Endothelial cell of umbilical vein (primary cell): ENCODE measurements at regions not wholly inside any gene's neighbourhood (a gene's known extent, or its start where the extent isn't known, plus 50 kb on each side); places are given as distances from the start of the nearest gene placed in this dataset.

Experiments
- BruUV-seq: library from RNA; stranded (reverse); fragments of 400-500 nt; replicated peaks from 2 replicates; lab custom pipeline; 2021; lab: Mats Ljungman, UMichigan
- CTCF ChIA-PET: fragments of 300-600, 350-600 bp; sonication (Branson Sonifier 250); formaldehyde crosslinking; loops from one replicate; lab custom pipeline; 2021; ENCODE audit warnings: antibody characterized with exemption, inconsistent platforms; lab: Charles Lee
- POLR2A ChIA-PET: fragments of 300-600, 350-600 bp; sonication (Branson Sonifier 250); formaldehyde crosslinking; loops from one replicate; lab custom pipeline; 2021; ENCODE audit warnings: antibody characterized with exemption, inconsistent platforms; lab: Charles Lee
- DNase-seq: peaks from one replicate; pipeline ENCODE4 v3.0.0-alpha.2; 2011; ENCODE audit warnings: low read depth, low spot score
- FAIRE-seq: peaks from 2 replicates; lab custom pipeline; 2011; peaks lifted over from hg19 to GRCh38; lab: Jason Lieb, UNC
- H2AFZ ChIP-seq: 2 replicates; pipeline ENCODE4 v1.6.0; 2012; ENCODE audit warnings: low read depth, low read length, control low read depth, inconsistent platforms
- H3K27ac ChIP-seq: 2 replicates; pipeline ENCODE4 v1.5.1; 2011; ENCODE audit warnings: low read depth, mild to moderate bottlenecking, control low read depth, low read length, moderate library complexity; ENCODE audit not compliant: insufficient read depth
- H3K27me3 ChIP-seq, 2 experiments: 2 replicates each; pipeline versions ENCODE4 v1.6.0 to v1.6.1; 2011; ENCODE audit warnings: low read length in 2 of 2, mixed read lengths in 1 of 2; ENCODE audit not compliant: control insufficient read depth in 2 of 2, insufficient read depth in 2 of 2
- H3K36me3 ChIP-seq, 2 experiments: 2 replicates in 1 of 2; 3 replicates in 1 of 2; pipeline ENCODE4 v1.5.1; 2011; ENCODE audit warnings: low read length in 2 of 2, mild to moderate bottlenecking in 1 of 2, moderate library complexity in 1 of 2; ENCODE audit not compliant: control insufficient read depth in 2 of 2, insufficient read depth in 2 of 2; ENCODE audit errors: extremely low read depth in 1 of 2
- H3K4me1 ChIP-seq: 3 replicates; pipeline ENCODE4 v1.5.1; 2011; ENCODE audit warnings: mild to moderate bottlenecking, low read length; ENCODE audit not compliant: control insufficient read depth, insufficient read depth; ENCODE audit errors: extremely low read depth
- H3K4me2 ChIP-seq: 2 replicates; pipeline ENCODE4 v1.6.1; 2011; ENCODE audit warnings: low read length, control low read depth, mixed read lengths; ENCODE audit not compliant: insufficient read depth
- H3K4me3 ChIP-seq, 3 experiments: fragments of 200-600 bp in 1 of 3; sonication (generic), shearing (Covaris generic) in 1 of 3; replicated peaks in 1 of 3; 2 replicates each; pipeline ENCODE4 v1.5.1; 2011 to 2016; ENCODE audit warnings: control low read depth in 3 of 3, low read length in 3 of 3, mild to moderate bottlenecking in 2 of 3, inconsistent platforms in 1 of 3, low read depth in 1 of 3, moderate library complexity in 1 of 3; ENCODE audit not compliant: insufficient read depth in 1 of 3
- H3K79me2 ChIP-seq: 2 replicates; pipeline ENCODE4 v1.6.0; 2012; ENCODE audit warnings: low read length, inconsistent platforms; ENCODE audit not compliant: control insufficient read depth, insufficient read depth
- H3K9ac ChIP-seq: replicated peaks from 2 replicates; pipeline ENCODE3; 2011; ENCODE audit warnings: low read length, control low read depth; ENCODE audit not compliant: insufficient read depth; ENCODE audit errors: extremely low read depth
- H3K9me1 ChIP-seq: replicated peaks from 3 replicates; pipeline ENCODE4 v1.6.0; 2011; ENCODE audit warnings: mild to moderate bottlenecking, low read length; ENCODE audit not compliant: control insufficient read depth, insufficient read depth; ENCODE audit errors: extremely low read depth
- H3K9me3 ChIP-seq: replicated peaks from 2 replicates; pipeline ENCODE4 v1.5.1; 2012; ENCODE audit warnings: low read length, inconsistent platforms; ENCODE audit not compliant: control insufficient read depth, insufficient read depth
- H4K20me1 ChIP-seq: replicated peaks from 2 replicates; pipeline ENCODE3; 2011; ENCODE audit warnings: mild to moderate bottlenecking, low read length; ENCODE audit not compliant: control insufficient read depth, insufficient read depth; ENCODE audit errors: extremely low read depth
- CTCF ChIP-seq, 2 donors: IDR thresholded peaks; 1 replicate in 1 of 2; 2 replicates in 1 of 2; pipeline ENCODE4 v1.5.1; 2011; ENCODE audit warnings: low read length in 2 of 2, mild to moderate bottlenecking in 2 of 2, moderate library complexity in 2 of 2, control low read depth in 1 of 2, inconsistent platforms in 1 of 2, low read depth in 1 of 2; ENCODE audit not compliant: insufficient read depth in 1 of 2; ENCODE audit errors: extremely low read depth in 1 of 2
- EZH2 ChIP-seq: IDR thresholded peaks from 2 replicates; pipeline ENCODE4 v1.6.1; 2012; ENCODE audit warnings: borderline replicate concordance, low read depth, mild to moderate bottlenecking, moderate library complexity, low read length, inconsistent platforms; ENCODE audit not compliant: severe bottlenecking
- FOS ChIP-seq: IDR thresholded peaks from 2 replicates; pipeline ENCODE4 v1.6.1; 2011; ENCODE audit warnings: mild to moderate bottlenecking, low read length, moderate library complexity, borderline replicate concordance; ENCODE audit not compliant: insufficient read depth
- GATA2 ChIP-seq: IDR thresholded peaks from 2 replicates; pipeline ENCODE4 v1.7.0; 2011; ENCODE audit warnings: low read depth, mild to moderate bottlenecking, moderate library complexity, mixed read lengths, low read length; ENCODE audit not compliant: insufficient read length, insufficient read depth
- JUN ChIP-seq: IDR thresholded peaks from 2 replicates; pipeline ENCODE4 v1.6.1; 2011; ENCODE audit warnings: borderline replicate concordance, low read depth; ENCODE audit not compliant: insufficient read length, insufficient read depth
- MAX ChIP-seq: IDR thresholded peaks from 2 replicates; pipeline ENCODE4 v1.6.1; 2011; ENCODE audit not compliant: insufficient read depth, insufficient read length
- MYC ChIP-seq: IDR thresholded peaks from one replicate; pipeline ENCODE4 v1.6.1; 2011; ENCODE audit warnings: mild to moderate bottlenecking, low read depth, low read length
- POLR2A ChIP-seq: IDR thresholded peaks from 2 replicates; pipeline ENCODE4 v1.6.1; 2012; ENCODE audit warnings: low read depth, mild to moderate bottlenecking, control low read depth, low read length
- POLR2AphosphoS5 ChIP-seq: IDR thresholded peaks from 2 replicates; pipeline ENCODE4 v1.6.1; 2012; ENCODE audit warnings: low read depth, mild to moderate bottlenecking, control low read depth, low read length, moderate library complexity; ENCODE audit not compliant: insufficient read depth
- dilution Hi-C: fragments of 300-500 bp; cut with MboI; formaldehyde crosslinking; loops from one replicate; pipeline ENCODE4 v1.15.0; 2019; ENCODE audit warnings: low sequenced_read_pairs; ENCODE audit not compliant: extremely low pct_ligation_motif_present
- intact Hi-C: fragments of 100-400 bp; cut with micrococcal nuclease; formaldehyde crosslinking; loops from one replicate; pipeline ENCODE4 v1.10.0; 2022

- Histone ChIP-seq H3K9ac (no peak overlapping the region), H4K20me1 (no peaks in the 10 kb centered on the region), H3K36me3 (no peaks in the 10 kb centered on the region), H3K9me1 (no peaks in the 10 kb centered on the region), H3K79me2 (no peaks in the 10 kb centered on the region), H3K4me2 (no peak overlapping the region), H3K9me3 (no peaks in the 10 kb centered on the region), H2AFZ (no peak overlapping the region), H3K4me1 (no peaks in the 10 kb centered on the region), H3K4me3 (no peak overlapping the region), H3K27ac (no peak overlapping the region), H3K27me3 (peaks cover 0 to 4% of the 10 kb centered on the region in 2 experiments)
- CTCF ChIA-PET = interaction anchor here (1.1 to 3.5 kb wide), 3 partner anchors 12 to 116 kb away, joined by 3 to 24 read pairs (median 13); no protein-coding TSS in a partner anchor
- POLR2A ChIA-PET = no interaction called here
- dilution Hi-C loops = no loop called here
- no peak for TF ChIP-seq MAX
- TF ChIP-seq POLR2AphosphoS5 = no peak
- TF ChIP-seq CTCF (IDR thresholded peaks at IDR 0.05; ENCODE audit: extremely low read depth in 1 of 2, insufficient read depth in 1 of 2, low read depth in 1 of 2, low read length in 2 of 2) = no peak
- TF ChIP-seq EZH2 = no peak
- TF ChIP-seq JUN = no peak
- TF ChIP-seq GATA2 = no peak
- no peak for TF ChIP-seq MYC
- no peak for TF ChIP-seq POLR2A
- no peak for TF ChIP-seq FOS
- no TSS peak for BruUV-seq
- FAIRE-seq (no peak), DNase-seq (no peak)
- intact Hi-C loops = loop anchor here (10.0 kb wide), 1 partner anchor 1912 kb away; no protein-coding TSS in a partner anchor
Observed at GRCh38 chr2:60676706-60677330, 79.2 kb upstream of the PAPOLG start.
